ENCODE measurements at regions not wholly inside any gene's neighbourhood (a gene's known extent, or its start where the extent isn't known, plus 50 kb on each side); places are given as distances from the start of the nearest gene placed in this dataset.

DNA sequence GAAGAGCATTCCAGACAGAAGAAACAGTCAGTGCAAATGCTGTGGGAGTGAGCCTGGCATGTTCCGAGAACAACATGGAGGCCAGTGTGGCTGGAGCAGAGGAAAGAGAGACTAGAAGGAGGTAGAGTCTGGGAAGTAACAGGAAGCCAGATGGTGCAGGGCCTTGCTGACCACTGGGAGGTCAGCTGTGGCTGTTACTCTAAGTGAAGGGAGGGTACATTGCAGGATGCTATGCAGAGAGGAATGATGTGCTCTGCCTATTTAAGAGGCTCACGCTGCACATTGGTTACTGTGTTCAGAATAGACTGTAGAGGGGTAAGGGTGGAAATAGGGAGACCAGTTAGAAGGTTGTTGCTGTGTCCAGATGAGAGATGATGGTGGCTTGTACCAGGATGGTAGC, 88.6 kb upstream of the CACNA1E start:
- no peak for TF ChIP-seq CTCF (IDR thresholded peaks at IDR 0.05)
- no peak for TF ChIP-seq EP300 (IDR thresholded peaks at IDR 0.05; ENCODE audit: low read depth)
- TF ChIP-seq POLR2A (IDR thresholded peaks at IDR 0.05), result no peak
- TF ChIP-seq POLR2AphosphoS5 (IDR thresholded peaks at IDR 0.05), result no peak
